Hepatocyte (in vitro differentiated cells): ENCODE measurements at regions not wholly inside any gene's neighbourhood (a gene's known extent, or its start where the extent isn't known, plus 50 kb on each side); places are given as distances from the start of the nearest gene placed in this dataset.

ENCODE experiments used
- DNase-seq: peaks from one replicate; pipeline ENCODE4 v3.0.0-alpha.2; 2016; ENCODE audit warnings: low spot score
- H2AFZ ChIP-seq: fragments of 200-600 bp; sonication (generic); 2 replicates; pipeline ENCODE4 v1.6.0; 2016; ENCODE audit warnings: antibody characterized with exemption, mild to moderate bottlenecking
- H3K27ac ChIP-seq: fragments of 200-600 bp; sonication (generic); 2 replicates; pipeline ENCODE4 v1.5.1; 2016; ENCODE audit warnings: mild to moderate bottlenecking
- H3K27me3 ChIP-seq: fragments of 200-600 bp; sonication (generic); 2 replicates; pipeline ENCODE4 v1.6.1; 2016
- H3K36me3 ChIP-seq: fragments of 200-600 bp; sonication (generic); replicated peaks from 2 replicates; pipeline ENCODE4 v1.5.1; 2016; ENCODE audit warnings: low read depth; ENCODE audit not compliant: insufficient read depth
- H3K4me1 ChIP-seq: fragments of 200-600 bp; sonication (generic); 2 replicates; pipeline ENCODE4 v1.5.1; 2016; ENCODE audit warnings: mild to moderate bottlenecking, moderate library complexity; ENCODE audit not compliant: insufficient read depth
- H3K4me2 ChIP-seq: fragments of 200-600 bp; sonication (generic); 2 replicates; pipeline ENCODE4 v1.6.0; 2016
- H3K4me3 ChIP-seq: fragments of 200-600 bp; sonication (generic); 2 replicates; pipeline ENCODE4 v1.5.1; 2016; ENCODE audit warnings: mild to moderate bottlenecking
- H3K79me2 ChIP-seq: fragments of 200-600 bp; sonication (generic); 2 replicates; pipeline ENCODE4 v1.6.0; 2017; ENCODE audit warnings: mild to moderate bottlenecking
- H3K9me2 ChIP-seq: fragments of 200-600 bp; sonication (generic); replicated peaks from 2 replicates; pipeline ENCODE4 v1.6.0; 2017; ENCODE audit warnings: mild to moderate bottlenecking; ENCODE audit not compliant: insufficient read depth
- H3K9me3 ChIP-seq: fragments of 200-600 bp; sonication (generic); 2 replicates; pipeline ENCODE4 v1.5.1; 2016; ENCODE audit warnings: low read depth, mild to moderate bottlenecking
- H4K20me1 ChIP-seq: fragments of 200-600 bp; sonication (generic); 2 replicates; pipeline ENCODE4 v1.6.0; 2016; ENCODE audit warnings: mild to moderate bottlenecking; ENCODE audit not compliant: insufficient read depth, poor library complexity, severe bottlenecking
- CTCF ChIP-seq: fragments of 200-600 bp; sonication (generic); IDR thresholded peaks from 2 replicates; pipeline ENCODE4 v1.5.1; 2016; ENCODE audit warnings: antibody characterized with exemption, mild to moderate bottlenecking; ENCODE audit not compliant: poor library complexity
- EZH2 ChIP-seq: fragments of 200-600 bp; sonication (generic); IDR thresholded peaks from 2 replicates; pipeline ENCODE4 v1.6.1; 2016; ENCODE audit warnings: antibody characterized with exemption, mild to moderate bottlenecking, borderline replicate concordance
- EZH2phosphoT487 ChIP-seq: fragments of 200-600 bp; sonication (generic); IDR thresholded peaks from one replicate; pipeline ENCODE4 v1.6.1; 2018; ENCODE audit warnings: antibody characterized with exemption, mild to moderate bottlenecking, low read depth, moderate library complexity; ENCODE audit not compliant: unreplicated experiment, severe bottlenecking
- WGBS: methylation state at CpG from one replicate; pipeline ENCODE4 v1.1.6; 2016; ENCODE audit warnings: low lambda C conversion rate; ENCODE audit errors: missing lambda C conversion rate; 5-methylcytosine and 5-hydroxymethylcytosine counted together

- Histone ChIP-seq H3K27me3 (no peaks in the 10 kb centered on the region), H3K4me3 (no peak overlapping the region), H3K4me1 (no peaks in the 10 kb centered on the region), H3K9me2 (no peaks in the 10 kb centered on the region), H3K79me2 (no peaks in the 10 kb centered on the region), H2AFZ (no peak overlapping the region), H3K9me3 (no peaks in the 10 kb centered on the region), H3K4me2 (no peak overlapping the region), H3K27ac (no peak overlapping the region), H4K20me1 (no peaks in the 10 kb centered on the region), H3K36me3 (no peaks in the 10 kb centered on the region)
- 90% methylated on average over 2 of the region's 2 CpGs for WGBS
- TF ChIP-seq CTCF (no peak), EZH2phosphoT487 (no peak), EZH2 (no peak)
- no peak for DNase-seq
Observed at GRCh38 chr3:124560666-124561215, 169.5 kb upstream of the UMPS start.

- H3K4me1 ChIP-seq: no peaks in the 10 kb centered on the region
- H3K36me3 ChIP-seq: no peaks in the 10 kb centered on the region
- H2AFZ ChIP-seq: no peak overlapping the region
- H3K79me2 ChIP-seq: no peaks in the 10 kb centered on the region
- no peaks in the 10 kb centered on the region for H3K9me2 ChIP-seq
- 94% methylated on average over 14 of the region's 14 CpGs for WGBS
- no peaks in the 10 kb centered on the region for H4K20me1 ChIP-seq
- no peak overlapping the region for H3K4me2 ChIP-seq
- no peak for DNase-seq
- H3K4me3 ChIP-seq: no peak overlapping the region
- H3K27me3 ChIP-seq: no peaks in the 10 kb centered on the region
- H3K27ac ChIP-seq: peak overlapping the region; percentile 29
- TF ChIP-seq CTCF: no peak
- TF ChIP-seq EZH2phosphoT487: no peak
- TF ChIP-seq EZH2: no peak
- no peaks in the 10 kb centered on the region for H3K9me3 ChIP-seq
Observed at GRCh38 chr3:124562769-124563168, 167.5 kb upstream of the UMPS start.

GRCh38 chr3:124563376-124563775 is 166.9 kb upstream of the UMPS start:
- H3K9me3 ChIP-seq: no peaks in the 10 kb centered on the region

More at GRCh38 chr3:124563376-124563775, 166.9 kb upstream of the UMPS start:
- Histone ChIP-seq H4K20me1 (no peaks in the 10 kb centered on the region), H2AFZ (no peak overlapping the region), H3K36me3 (no peaks in the 10 kb centered on the region), H3K4me1 (no peaks in the 10 kb centered on the region), H3K79me2 (no peaks in the 10 kb centered on the region), H3K4me2 (no peak overlapping the region), H3K9me2 (no peaks in the 10 kb centered on the region), H3K4me3 (no peak overlapping the region), H3K27me3 (no peaks in the 10 kb centered on the region), H3K27ac (peak overlapping the region; percentile 32)
- 86% methylated on average over 3 of the region's 3 CpGs for WGBS
- DNase-seq: peak; percentile 67
- TF ChIP-seq CTCF (no peak), EZH2phosphoT487 (no peak), EZH2 (no peak)
